Epidermal melanocyte (primary cell): ENCODE measurements at regions not wholly inside any gene's neighbourhood (a gene's known extent, or its start where the extent isn't known, plus 50 kb on each side); places are given as distances from the start of the nearest gene placed in this dataset.
A peak's percentile ranks its signal among the peaks of the same experiment; 100 is the strongest.

Source experiments
- DNase-seq: peaks from one replicate; pipeline ENCODE4 v3.0.0; 2011; ENCODE audit warnings: low spot score; ENCODE audit not compliant: insufficient read length

DNA sequence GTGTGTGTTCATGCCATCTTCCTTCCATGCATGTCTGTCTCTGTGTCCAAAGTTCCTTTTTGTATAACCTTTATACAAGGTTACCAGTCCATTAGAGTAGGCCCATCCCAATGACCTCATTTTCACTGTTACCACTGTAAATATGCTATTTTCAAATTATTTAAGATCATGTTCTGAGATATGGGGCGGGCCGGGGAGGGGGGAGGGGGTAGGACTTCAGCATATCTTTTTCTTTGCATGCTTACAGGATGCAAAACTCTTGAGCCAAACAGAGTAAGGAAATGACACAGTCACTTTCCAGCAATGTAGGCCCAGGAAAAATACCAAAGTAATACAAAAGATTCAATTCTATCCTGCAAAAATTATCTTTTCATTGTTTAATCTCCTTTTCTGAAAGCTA is 124.1 kb upstream of the HNRNPA3 start:
- DNase-seq = no peak

DNA sequence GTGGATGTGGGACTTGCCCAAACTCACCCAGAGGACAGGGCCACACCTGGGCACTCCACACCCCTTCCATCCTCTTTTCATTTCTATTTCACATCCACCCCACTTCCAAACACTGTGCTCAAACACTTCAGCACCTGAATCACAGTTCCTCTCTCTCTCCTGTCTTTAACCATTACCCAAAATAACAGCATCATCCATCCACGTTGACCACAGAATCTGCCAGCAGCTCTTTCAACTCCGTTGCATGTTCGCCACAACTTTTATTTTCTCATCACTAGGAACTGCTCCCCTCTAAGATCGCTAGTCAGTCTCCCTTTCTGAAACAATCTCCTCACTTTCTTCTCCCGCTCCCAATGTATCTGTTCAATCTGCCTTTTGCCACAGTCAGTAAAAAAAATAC is 121.6 kb upstream of the HNRNPA3 start:
- no peak for DNase-seq

DNA sequence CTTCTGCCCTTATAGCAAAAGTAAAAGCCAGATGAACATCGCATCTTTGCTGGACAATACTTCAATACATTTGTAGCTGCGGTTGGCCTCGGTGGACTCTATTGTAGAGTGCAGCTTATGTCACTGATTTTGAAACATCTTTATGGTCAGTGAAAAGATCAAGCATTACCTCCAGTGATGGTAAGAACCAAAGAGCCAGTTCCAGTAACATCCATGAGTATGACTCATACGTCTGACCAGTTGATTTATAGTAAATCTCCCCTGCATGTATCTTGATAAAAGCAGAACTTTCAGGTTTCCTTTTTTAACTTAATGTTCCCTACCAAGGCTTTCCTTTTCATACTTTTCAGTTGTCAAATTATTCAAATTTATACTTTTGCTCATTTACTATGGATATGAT is 119.2 kb upstream of the HNRNPA3 start:
- DNase-seq = no peak

DNA sequence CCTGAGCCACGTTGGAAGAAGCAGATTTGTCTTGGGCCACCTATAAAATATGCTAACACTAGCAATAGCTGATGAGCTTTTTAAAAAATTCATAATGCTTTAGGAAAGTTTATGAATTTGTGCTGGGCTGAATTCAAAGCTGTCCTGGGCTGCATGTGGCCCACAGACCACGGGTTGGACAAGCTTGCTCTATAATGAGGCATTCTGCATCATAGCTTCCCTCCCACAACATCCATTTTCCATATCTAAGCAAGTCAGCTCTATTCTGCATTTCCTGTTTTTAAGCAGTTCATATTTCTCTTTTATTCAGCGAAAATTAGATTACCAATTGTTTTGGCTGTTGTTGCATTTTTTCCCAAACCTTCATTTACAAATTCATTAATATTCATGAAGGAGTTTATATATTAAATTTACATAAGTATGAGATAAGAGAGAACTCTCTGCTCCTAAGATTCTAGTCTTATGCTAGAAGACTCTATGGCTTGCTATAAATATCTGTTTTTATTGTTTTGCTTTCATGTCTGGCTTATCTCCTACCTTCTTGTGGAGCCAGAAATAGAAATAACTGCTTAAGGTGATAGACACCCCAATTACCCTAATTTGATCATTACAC is 114.5 kb upstream of the HNRNPA3 start:
- DNase-seq = no peak

DNA sequence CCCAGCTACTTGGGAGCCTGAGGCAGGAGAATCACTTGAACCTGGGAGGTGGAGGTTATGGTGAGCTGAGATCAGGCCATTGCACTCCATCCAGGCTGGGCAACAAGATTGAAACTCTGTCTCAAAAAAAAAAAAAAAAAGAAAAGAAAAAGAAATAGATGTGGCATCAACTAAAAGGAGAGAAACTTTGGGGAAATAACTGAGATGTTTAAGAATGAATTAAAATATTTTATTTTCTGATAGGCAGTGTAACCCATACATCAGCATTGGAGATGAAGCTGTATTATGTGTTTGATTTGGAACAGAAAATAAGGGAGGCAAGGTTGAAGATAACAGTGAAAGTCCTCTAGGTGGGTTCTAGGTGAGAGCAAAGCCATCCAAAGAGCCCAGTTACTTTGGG is 110.7 kb upstream of the HNRNPA3 start:
- DNase-seq = no peak

DNA sequence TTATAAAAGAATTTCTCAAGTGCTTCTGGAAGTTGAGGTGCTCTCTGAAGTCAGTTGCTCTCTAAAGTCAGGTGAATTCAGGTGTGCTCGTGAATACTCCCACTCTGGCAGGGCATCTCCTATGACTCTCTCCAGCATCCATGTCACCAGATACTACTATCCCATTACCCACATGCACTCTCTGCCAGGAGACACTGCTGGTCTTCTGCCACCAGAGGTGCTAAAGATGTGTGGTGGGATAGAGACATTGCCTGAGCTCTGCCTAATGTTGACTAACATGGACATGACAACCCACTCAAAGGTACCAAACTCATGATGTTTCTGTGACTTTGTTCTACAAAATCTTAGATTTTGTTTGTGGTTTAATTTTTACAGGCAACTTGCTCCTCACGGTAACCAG is 106.4 kb upstream of the HNRNPA3 start:
- DNase-seq = no peak

DNA sequence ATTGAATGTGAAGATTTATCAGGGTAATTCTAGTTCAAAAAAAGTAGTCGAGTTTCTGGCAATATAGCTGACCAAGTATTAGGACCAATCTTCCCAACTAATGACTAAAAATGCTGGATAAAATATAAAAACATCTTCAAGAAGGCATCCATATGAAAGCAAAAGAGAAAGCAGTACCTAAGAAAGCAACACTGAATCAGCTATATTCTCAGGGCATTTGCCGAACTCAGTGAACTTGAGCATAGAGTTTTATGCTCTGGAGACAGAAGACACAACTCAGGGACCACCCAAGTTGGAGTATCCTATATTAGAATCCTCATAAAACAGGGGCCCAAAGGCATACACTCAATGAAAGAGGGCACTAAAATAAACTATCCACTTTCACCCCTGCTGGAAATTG is 103.7 kb upstream of the HNRNPA3 start:
- DNase-seq = no peak

DNA sequence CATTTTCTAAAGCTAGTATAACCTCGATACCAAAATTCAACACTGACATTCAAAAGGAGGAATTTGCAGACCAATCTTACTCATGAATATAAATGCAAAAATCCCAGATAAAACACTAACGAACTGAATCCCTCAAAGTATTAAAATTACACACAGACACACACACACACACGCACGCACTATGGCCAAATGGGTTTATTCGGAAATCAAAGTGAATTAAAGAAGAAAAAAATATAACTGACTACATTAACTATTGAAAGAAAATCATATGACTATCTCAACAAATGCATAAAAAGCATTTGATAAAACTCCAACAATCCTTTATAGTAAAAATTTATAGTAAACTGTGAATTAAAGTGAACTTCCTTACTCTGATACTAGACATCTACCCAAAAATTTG is 97.9 kb upstream of the HNRNPA3 start:
- no peak for DNase-seq

DNA sequence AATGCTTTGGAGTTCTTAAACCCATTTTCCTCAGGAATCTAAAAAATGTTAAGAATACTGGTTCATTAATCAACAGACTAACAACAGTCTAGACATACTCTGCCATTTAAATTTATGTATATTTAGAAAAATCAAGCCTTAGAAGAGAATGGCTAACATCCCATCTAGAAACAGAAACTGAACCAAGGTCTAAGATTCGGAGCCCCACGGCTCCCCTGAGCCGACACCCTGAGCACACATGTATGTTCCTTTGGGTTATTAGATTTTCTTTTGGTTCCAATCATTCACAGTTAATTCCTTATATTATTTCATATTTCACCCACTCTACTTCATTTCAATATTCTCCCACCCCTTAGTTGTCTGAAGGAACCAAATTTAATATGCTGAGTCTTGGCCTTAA is 94.8 kb upstream of the HNRNPA3 start:
- DNase-seq = no peak

DNA sequence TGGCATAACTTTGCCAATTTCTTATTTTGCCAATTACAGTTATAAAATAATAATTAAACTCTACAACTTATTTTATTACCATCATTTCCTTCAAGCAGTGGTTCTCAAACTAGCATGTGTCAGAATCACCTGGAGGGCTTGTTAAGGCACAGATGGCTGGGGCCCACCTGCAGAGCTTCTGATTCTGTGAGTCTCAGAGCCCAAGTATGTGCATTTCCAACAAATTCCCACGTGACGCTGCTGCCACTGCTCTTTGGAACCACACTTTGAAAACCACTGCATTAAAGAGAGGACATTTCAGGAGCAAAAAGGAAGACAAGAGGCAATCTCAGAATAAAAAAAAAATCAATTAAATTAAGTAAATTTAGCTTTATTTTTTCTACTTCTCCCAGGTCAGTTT is 94.0 kb upstream of the HNRNPA3 start:
- DNase-seq = no peak

DNA sequence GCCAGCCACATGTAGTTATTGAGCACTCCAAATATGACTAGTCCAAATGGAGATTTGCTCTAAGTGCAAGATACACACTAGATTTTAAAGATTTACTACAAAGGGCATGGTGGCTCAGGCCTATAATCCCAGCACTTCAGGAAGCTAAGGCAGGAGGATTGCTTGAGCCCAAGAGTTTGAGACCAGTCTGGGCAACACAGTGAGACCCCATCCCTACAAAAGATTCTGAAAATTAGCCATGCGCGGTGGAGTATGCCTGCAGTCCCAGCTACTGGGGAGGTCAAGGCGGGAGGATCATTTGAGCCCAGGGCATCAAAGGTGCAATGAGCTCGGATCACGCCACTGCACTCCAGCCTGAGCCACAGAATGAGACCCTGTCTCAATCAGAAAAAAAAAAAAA is 93.5 kb upstream of the HNRNPA3 start:
- no peak for DNase-seq

DNA sequence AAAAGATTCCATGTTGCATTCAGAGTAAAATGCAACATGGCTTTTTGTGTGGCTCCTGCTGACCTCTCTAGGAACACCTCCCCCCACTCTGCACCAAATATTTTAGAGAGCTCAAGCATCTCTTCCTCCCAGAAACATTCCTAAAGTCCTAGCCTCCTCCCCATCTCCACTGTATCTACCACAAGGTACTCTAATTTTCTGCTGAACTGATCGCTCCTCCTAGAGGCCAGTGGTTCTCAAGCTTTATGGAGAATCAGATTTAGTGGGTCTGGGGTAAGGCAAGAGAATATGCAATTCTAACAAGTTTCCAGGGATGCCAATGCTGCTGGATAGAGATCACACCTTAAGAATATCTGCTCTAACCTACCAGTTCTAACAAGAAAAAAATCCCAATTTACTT is 89.5 kb upstream of the HNRNPA3 start:
- no peak for DNase-seq

DNA sequence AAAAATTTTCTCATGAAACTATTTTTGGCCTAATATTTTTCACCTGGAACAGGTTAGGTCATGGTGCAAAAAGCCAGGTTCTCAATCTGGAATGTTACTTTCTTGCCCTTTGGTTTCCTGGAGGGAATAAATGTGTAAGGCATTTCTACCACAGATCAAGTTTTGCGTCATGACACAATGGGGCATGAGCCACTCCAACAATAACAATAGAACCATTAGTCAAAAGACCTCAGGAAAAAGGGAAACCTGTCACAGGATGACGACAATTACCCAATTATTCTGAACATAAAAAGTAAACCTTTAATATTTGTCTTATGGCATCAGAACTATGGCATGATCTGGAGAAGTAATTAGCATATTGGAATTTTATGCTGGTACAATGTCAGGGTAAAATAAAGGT is 88.2 kb upstream of the HNRNPA3 start:
- no peak for DNase-seq

DNA sequence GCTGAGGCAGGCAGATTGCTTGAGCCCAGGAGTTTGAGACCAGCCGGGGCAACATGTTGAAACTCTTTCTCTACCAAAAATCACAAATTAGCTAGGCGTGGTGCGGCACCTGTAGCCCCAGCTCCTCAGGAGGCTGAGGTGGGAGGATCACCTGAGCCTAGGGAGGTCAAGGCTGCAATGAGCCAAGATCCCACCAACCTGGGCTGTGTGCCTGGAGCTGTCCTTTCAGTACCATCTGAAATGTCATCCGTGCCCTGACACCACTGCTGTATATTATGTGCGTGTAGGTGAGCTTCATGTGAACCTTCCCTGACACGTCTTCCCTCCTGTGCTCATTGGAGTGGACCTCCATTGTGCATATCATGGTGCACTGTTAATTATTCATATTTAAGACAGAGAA is 84.8 kb upstream of the HNRNPA3 start:
- DNase-seq = no peak

DNA sequence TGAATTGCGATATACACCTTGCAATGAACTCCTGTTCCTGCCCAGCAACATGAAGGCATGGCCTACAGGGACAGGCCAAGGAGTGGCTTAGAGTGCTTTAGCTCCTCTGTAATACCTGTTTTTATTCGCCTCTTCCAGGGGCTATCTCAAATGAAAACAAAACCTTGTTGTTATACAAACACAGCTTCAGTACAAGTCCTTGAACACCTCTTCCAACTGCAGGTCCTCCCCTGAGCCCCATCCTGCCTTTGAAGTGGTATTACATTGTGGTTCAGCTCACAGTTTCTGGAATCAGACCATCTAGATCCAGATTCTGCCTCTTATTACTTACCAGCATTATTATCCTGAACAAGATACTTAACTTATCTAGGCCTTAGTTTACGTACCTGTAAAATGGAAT is 83.0 kb upstream of the HNRNPA3 start:
- no peak for DNase-seq

DNA sequence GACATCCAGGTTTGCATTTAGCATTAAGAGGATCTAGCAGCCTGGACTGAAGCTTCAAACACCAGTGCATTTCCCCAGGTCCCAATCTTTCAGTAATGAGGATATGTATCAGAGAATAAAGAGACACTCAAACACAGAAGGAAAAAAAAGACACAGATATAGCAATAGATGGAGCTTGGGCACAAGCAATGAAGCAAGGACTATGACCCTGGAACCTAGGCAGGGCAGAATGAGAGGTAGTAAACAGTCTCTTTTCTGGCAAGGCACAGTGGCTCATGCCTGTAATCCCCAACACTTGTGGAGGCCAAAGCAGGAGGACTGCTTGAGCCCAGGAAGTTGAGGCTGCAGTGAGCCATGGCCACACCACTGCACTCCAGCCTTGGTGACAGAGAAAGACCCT is 80.7 kb upstream of the HNRNPA3 start:
- no peak for DNase-seq

DNA sequence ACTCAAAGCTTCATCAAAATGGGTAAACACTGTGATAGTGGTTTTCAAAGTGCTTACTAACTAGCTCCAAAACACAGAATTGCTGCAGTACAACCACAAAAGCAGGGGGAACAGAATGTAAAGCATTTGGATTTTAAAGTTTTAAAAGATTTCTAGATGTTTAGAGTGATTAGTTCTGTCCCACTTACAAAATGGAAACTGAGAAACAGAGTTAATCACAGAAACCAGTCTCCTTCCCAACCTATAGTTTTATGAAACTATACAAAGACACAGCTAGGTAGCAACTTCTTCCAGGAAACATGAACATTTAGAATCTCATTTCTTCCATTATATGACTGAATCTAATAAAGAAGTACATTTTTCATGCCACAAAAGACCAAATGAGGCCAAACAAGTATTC is 73.8 kb upstream of the HNRNPA3 start:
- DNase-seq = no peak

DNA sequence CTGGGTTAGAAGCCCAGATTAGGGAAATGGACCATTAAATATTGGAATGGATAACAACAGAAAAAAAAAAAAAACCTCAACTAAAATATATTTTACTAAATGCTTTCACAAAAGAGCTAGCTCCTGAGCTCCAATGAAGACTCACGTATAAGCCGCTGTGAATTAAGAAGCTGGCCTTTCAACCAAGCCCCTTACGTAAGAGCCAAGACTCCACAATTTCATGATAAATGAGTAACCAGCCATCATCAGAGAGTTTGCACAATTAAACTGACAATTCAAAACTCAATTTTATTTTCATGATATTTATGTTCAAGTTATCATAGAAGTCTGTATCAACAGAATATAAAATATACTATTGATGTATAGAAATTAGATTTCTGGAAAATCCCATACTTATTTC is 70.7 kb upstream of the HNRNPA3 start:
- DNase-seq = no peak

DNA sequence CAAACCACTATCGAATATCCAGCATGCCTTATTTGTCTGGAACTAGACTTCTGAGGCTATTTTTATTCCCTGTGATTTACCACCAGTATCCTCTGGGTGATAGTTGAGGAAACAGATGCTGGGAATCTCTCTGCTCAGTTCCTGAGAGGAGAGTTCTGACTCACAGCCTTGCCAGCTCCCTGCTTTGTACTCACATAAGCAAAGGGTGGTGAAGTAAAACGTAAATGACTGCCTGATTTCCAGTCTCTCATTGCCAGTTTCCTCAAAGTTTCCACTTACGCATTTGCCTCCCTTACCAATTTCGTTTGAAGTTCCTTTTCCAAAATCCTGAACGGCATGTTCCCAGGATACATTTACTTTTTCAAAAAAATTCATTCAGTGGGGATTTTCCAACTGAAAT is 69.2 kb upstream of the HNRNPA3 start:
- peak; percentile 41 for DNase-seq

DNA sequence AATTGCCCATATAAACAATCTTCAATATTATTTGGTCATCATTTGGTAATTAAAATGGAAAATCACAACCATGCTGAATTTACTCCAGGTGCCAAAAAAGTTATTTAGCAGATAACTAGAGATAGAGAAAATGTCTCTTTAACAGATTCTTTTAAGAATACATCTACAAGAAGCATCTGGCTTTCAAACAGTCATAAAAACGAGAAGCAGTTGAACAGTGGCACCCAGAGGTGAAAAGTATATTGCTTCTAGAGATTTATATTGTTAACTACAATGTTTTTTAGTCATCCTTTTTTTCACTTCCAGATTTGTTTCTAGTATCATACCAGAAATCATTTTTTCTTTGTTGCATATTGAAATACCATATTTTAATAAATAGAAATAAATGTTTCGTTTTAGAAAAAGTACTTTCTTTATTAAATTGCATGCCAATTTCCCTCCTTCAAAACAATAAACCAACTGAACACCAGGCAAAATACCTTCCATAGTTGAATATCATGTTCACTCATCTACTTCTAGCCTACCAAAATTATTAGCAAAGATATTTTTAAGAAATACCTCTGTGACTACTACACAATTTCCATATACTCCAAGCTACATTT is 65.4 kb upstream of the HNRNPA3 start:
- DNase-seq = peak; percentile 46

DNA sequence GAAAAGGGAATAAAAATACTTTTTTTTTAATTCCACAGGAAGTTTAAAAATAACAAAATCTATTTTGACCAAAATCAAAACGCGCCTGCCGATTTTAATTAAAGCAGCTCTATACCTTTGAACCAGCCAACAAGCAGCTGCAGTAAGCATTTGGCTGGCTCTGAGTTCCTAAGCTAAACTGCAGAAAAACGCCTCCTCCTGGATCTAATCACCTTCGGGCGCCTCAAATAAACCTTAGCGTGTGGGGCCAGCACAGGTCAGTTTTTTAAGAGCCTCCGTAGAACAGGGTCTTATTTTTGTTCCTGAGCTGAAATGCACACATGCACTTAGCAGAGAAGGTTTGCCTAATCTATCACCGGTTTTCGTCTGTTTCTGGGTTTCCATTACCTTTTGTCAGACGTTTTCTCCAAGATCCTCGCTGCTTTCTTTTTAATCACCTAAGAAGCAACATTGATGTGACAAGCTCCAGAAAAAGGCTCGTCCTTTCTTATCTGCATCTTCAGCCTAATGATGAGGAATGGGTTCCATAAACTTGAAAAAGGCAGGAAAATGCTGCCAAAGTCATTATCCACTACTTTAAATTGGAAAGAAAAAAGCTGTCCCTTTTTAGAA is 64.7 kb upstream of the HNRNPA3 start:
- no peak for DNase-seq

DNA sequence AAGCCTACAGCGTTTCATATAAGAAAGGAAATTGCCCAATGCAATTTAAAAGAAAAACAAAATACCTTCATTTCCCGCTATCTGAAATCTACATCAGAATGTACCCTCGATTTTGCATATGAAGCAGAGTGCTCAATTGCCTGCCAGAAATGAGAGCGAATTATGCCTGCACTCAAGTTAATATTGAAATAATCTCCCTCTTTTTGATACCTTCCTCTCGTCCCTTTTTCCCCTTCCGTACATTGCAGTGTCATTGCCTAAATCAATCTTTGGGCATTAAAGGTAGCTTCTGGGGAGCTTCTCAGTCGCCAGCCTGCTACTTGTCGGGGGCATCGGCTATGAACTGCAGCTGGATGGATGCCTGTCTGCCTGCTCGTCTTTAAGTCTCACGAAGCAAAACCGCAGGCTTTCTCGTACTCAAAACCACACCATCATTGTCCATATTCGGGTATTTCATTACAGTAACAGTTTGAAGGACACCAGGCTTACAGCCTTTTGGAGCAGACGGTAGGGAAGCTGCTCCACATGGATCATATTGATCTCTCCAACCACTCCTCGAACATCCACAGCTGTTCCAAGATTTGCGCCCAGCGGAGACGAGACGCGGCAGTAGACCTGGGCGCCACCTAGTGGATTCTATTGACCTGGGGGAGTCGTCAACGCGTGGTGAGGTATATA is 64.0 kb upstream of the HNRNPA3 start:
- no peak for DNase-seq

DNA sequence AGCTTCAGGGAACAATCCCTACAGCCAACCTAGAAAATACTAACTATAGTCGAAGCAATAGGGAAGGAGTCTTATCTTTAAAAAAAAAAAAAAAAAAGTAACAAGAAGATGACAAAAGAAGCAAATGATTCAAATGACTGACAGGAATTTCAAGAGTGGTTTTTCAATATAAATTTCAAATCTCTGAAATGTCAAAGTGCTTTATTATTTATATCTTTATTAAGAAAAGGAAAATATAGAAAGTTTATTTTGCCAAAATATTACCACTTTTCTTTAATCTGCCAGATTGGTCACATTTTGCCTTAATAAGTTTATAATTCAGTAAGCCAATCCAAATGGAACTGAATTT is 63.5 kb upstream of the HNRNPA3 start:
- no peak for DNase-seq
